GM23248 (cell line): ENCODE measurements at regions not wholly inside any gene's neighbourhood (a gene's known extent, or its start where the extent isn't known, plus 50 kb on each side); places are given as distances from the start of the nearest gene placed in this dataset.

ENCODE experiments used
- DNase-seq: peaks from one replicate; pipeline ENCODE4 v3.0.0-alpha.2; 2015
- H2AFZ ChIP-seq: fragments of 200-600 bp; sonication (generic); 2 replicates; pipeline ENCODE4 v1.6.1; 2016; ENCODE audit warnings: antibody characterized with exemption
- H3F3A ChIP-seq: fragments of 200-600 bp; sonication (generic); 2 replicates; pipeline ENCODE4 v1.6.1; 2016; ENCODE audit warnings: mild to moderate bottlenecking, antibody characterized with exemption, mixed run types; ENCODE audit not compliant: insufficient read depth
- H3K27ac ChIP-seq: fragments of 200-600 bp; sonication (generic); 2 replicates; pipeline ENCODE4 v1.5.1; 2016; ENCODE audit warnings: mild to moderate bottlenecking
- H3K27me3 ChIP-seq: fragments of 200-600 bp; sonication (generic); replicated peaks from 2 replicates; pipeline ENCODE4 v1.6.1; 2016; ENCODE audit warnings: mild to moderate bottlenecking; ENCODE audit not compliant: insufficient read depth
- H3K36me3 ChIP-seq: fragments of 200-600 bp; sonication (generic); 2 replicates; pipeline ENCODE4 v1.6.1; 2016; ENCODE audit warnings: low read depth, mild to moderate bottlenecking
- H3K4me1 ChIP-seq: fragments of 200-600 bp; sonication (generic); 2 replicates; pipeline ENCODE4 v1.6.1; 2016; ENCODE audit warnings: mild to moderate bottlenecking; ENCODE audit not compliant: insufficient read depth
- H3K4me2 ChIP-seq: fragments of 200-600 bp; sonication (generic); one replicate; pipeline ENCODE4 v1.6.1; 2016; ENCODE audit warnings: mild to moderate bottlenecking; ENCODE audit not compliant: unreplicated experiment
- H3K4me3 ChIP-seq: fragments of 200-600 bp; sonication (generic); 2 replicates; pipeline ENCODE4 v1.5.1; 2016; ENCODE audit warnings: mild to moderate bottlenecking
- H3K79me2 ChIP-seq: fragments of 200-600 bp; sonication (generic); 2 replicates; pipeline ENCODE4 v1.6.1; 2016; ENCODE audit warnings: mild to moderate bottlenecking; ENCODE audit not compliant: insufficient read depth
- H3K9ac ChIP-seq: fragments of 200-600 bp; sonication (generic); 2 replicates; pipeline ENCODE4 v1.6.1; 2016; ENCODE audit warnings: mild to moderate bottlenecking
- H3K9me2 ChIP-seq: fragments of 200-600 bp; sonication (generic); 2 replicates; pipeline ENCODE4 v1.6.1; 2016; ENCODE audit warnings: mixed run types, mild to moderate bottlenecking, moderate library complexity; ENCODE audit not compliant: insufficient read depth
- H3K9me3 ChIP-seq: fragments of 200-600 bp; sonication (generic); one replicate; pipeline ENCODE4 v1.6.1; 2017; ENCODE audit warnings: low read depth
- H4K20me1 ChIP-seq: fragments of 200-600 bp; sonication (generic); 2 replicates; pipeline ENCODE4 v1.6.0; 2016; ENCODE audit not compliant: insufficient read depth
- EZH2 ChIP-seq: fragments of 200-600 bp; sonication (generic); IDR thresholded peaks from 2 replicates; pipeline ENCODE4 v1.6.1; 2018; ENCODE audit warnings: antibody characterized with exemption, mild to moderate bottlenecking; ENCODE audit not compliant: insufficient read depth, poor library complexity, severe bottlenecking
- EZH2phosphoT487 ChIP-seq: fragments of 200-600 bp; sonication (generic); IDR thresholded peaks from 2 replicates; pipeline ENCODE4 v1.6.1; 2018; ENCODE audit warnings: antibody characterized with exemption, moderate library complexity, mild to moderate bottlenecking, low read depth; ENCODE audit not compliant: insufficient read depth
- WGBS, 2 experiments: methylation state at CpG; one replicate each; pipeline ENCODE4 v1.1.6; 2015 to 2017; ENCODE audit warnings: low lambda C conversion rate in 2 of 2, low coverage in 1 of 2; ENCODE audit errors: missing lambda C conversion rate in 2 of 2; 5-methylcytosine and 5-hydroxymethylcytosine counted together
- in situ Hi-C: fragments of 300-500 bp; cut with MboI; formaldehyde crosslinking; loops from 2 replicates; pipeline ENCODE4 v1.15.0; 2020

- H3K4me1 ChIP-seq: no peaks in the 10 kb centered on the region
- no peak overlapping the region for H3K4me3 ChIP-seq
- no peaks in the 10 kb centered on the region for H3K27me3 ChIP-seq
- H3K4me2 ChIP-seq: no peak overlapping the region
- H3K27ac ChIP-seq: no peak overlapping the region
- no peaks in the 10 kb centered on the region for H3K36me3 ChIP-seq
- H3K9me2 ChIP-seq: no peaks in the 10 kb centered on the region
- no peaks in the 10 kb centered on the region for H3F3A ChIP-seq
- no peak overlapping the region for H2AFZ ChIP-seq
- no peak for DNase-seq
- TF ChIP-seq EZH2phosphoT487: no peak
- TF ChIP-seq EZH2: no peak
- H3K9me3 ChIP-seq: no peaks in the 10 kb centered on the region
- H3K9ac ChIP-seq: no peak overlapping the region
- no peaks in the 10 kb centered on the region for H3K79me2 ChIP-seq
- in situ Hi-C loops: no loop called here
- H4K20me1 ChIP-seq: no peaks in the 10 kb centered on the region
These were observed 440.9 kb downstream of the LRIG3 start for GRCh38 chr12:58479401-58479800.

- TF ChIP-seq EZH2phosphoT487 (no peak), EZH2 (no peak)
- no peaks in the 10 kb centered on the region for H3K79me2 ChIP-seq
- no peak overlapping the region for H2AFZ ChIP-seq
- in situ Hi-C loops: no loop called here
- peaks cover 5% of the 10 kb centered on the region for H3F3A ChIP-seq
- H3K9ac ChIP-seq: no peak overlapping the region
- WGBS, 2 experiments: 34 to 59% methylated on average over 3 of the region's 3 CpGs
- no peaks in the 10 kb centered on the region for H3K36me3 ChIP-seq
- H3K27ac ChIP-seq: no peak overlapping the region
- no peak for DNase-seq
- no peaks in the 10 kb centered on the region for H3K27me3 ChIP-seq
- H3K4me2 ChIP-seq: no peak overlapping the region
- no peaks in the 10 kb centered on the region for H4K20me1 ChIP-seq
- no peaks in the 10 kb centered on the region for H3K9me3 ChIP-seq
- H3K4me1 ChIP-seq: peaks cover 6% of the 10 kb centered on the region; the same call in 1 of the 2 replicates
- H3K9me2 ChIP-seq: no peaks in the 10 kb centered on the region
- H3K4me3 ChIP-seq: no peak overlapping the region
These were observed 438.5 kb downstream of the LRIG3 start for GRCh38 chr12:58481811-58482210.

GRCh38 chr12:58487255-58487654 is 433.0 kb downstream of the LRIG3 start:
- 9 to 19% methylated on average over 1 of the region's 1 CpG for WGBS, 2 experiments
- H4K20me1 ChIP-seq: no peaks in the 10 kb centered on the region
- H3K36me3 ChIP-seq: no peaks in the 10 kb centered on the region
- peak overlapping the region; percentile 46 for H3K27ac ChIP-seq
- peak overlapping the region; percentile 61 for H3K4me2 ChIP-seq
- no peak for TF ChIP-seq EZH2
- TF ChIP-seq EZH2phosphoT487: no peak
- H3K79me2 ChIP-seq: no peaks in the 10 kb centered on the region
- H3K9me3 ChIP-seq: no peaks in the 10 kb centered on the region
- H3K27me3 ChIP-seq: no peaks in the 10 kb centered on the region
- no peak for DNase-seq
- H3K9ac ChIP-seq: no peak overlapping the region
- H3K9me2 ChIP-seq: no peaks in the 10 kb centered on the region
- H2AFZ ChIP-seq: no peak overlapping the region
- in situ Hi-C loops: no loop called here
- peaks cover 41% of the 10 kb centered on the region for H3K4me1 ChIP-seq
- H3F3A ChIP-seq: peaks cover 43% of the 10 kb centered on the region
- H3K4me3 ChIP-seq: no peak overlapping the region

GRCh38 chr12:58487678-58488161 is 432.6 kb downstream of the LRIG3 start:
- Histone ChIP-seq H3K27me3 (no peaks in the 10 kb centered on the region), H3F3A (peaks cover 43% of the 10 kb centered on the region), H3K4me2 (peak overlapping the region; percentile 61), H3K36me3 (no peaks in the 10 kb centered on the region), H3K9me2 (no peaks in the 10 kb centered on the region), H2AFZ (no peak overlapping the region), H3K4me1 (peaks cover 41% of the 10 kb centered on the region), H4K20me1 (no peaks in the 10 kb centered on the region), H3K9ac (no peak overlapping the region), H3K27ac (peak overlapping the region; percentile 46), H3K79me2 (no peaks in the 10 kb centered on the region), H3K9me3 (no peaks in the 10 kb centered on the region), H3K4me3 (no peak overlapping the region)
- DNase-seq: peak; percentile 80
- WGBS, 2 experiments: 32 to 37% methylated on average over 1 of the region's 1 CpG
- in situ Hi-C loops: no loop called here
- TF ChIP-seq EZH2 (no peak), EZH2phosphoT487 (peak; percentile 95)

GRCh38 chr12:58489394-58489793 is 430.9 kb downstream of the LRIG3 start:
- H2AFZ ChIP-seq: no peak overlapping the region
- no peak overlapping the region for H3K4me2 ChIP-seq
- 88 to 96% methylated on average over 1 of the region's 1 CpG for WGBS, 2 experiments
- no peaks in the 10 kb centered on the region for H3K27me3 ChIP-seq
- H3K4me1 ChIP-seq: peaks cover 41% of the 10 kb centered on the region
- H3K9ac ChIP-seq: no peak overlapping the region
- no peak overlapping the region for H3K4me3 ChIP-seq
- H3K79me2 ChIP-seq: no peaks in the 10 kb centered on the region
- peaks cover 43% of the 10 kb centered on the region for H3F3A ChIP-seq
- H3K27ac ChIP-seq: no peak overlapping the region
- TF ChIP-seq EZH2: no peak
- TF ChIP-seq EZH2phosphoT487: no peak
- no peaks in the 10 kb centered on the region for H3K36me3 ChIP-seq
- in situ Hi-C loops: no loop called here
- no peaks in the 10 kb centered on the region for H3K9me2 ChIP-seq
- no peak for DNase-seq
- H4K20me1 ChIP-seq: no peaks in the 10 kb centered on the region
- H3K9me3 ChIP-seq: no peaks in the 10 kb centered on the region
